ENCODE measurements at regions not wholly inside any gene's neighbourhood (a gene's known extent, or its start where the extent isn't known, plus 50 kb on each side); places are given as distances from the start of the nearest gene placed in this dataset.
A peak's percentile ranks its signal among the peaks of the same experiment; 100 is the strongest.

DNA sequence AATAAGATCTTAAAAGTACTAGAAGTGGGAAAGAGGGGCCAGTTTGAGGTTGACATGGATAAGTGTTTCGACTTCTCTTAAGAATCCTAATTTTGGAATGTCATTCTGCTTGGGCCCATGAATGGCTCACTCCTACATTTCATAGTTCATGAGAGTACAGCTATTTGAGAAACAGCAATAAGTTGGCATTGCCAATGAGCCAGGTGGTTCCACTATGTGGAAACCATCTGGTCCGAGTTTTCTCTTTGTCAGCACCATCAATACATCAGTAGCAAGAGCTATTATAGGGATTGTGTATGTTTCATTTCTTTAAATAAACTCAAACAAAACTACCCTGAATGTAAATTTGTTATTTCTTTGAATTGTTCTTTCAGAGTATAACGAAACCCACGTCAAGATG is 78.1 kb upstream of the NEBL start:
- DNase-seq, result no peak

- DNase-seq, result no peak
These were observed 75.8 kb upstream of the NEBL start for GRCh38 chr10:20972925-20973324.

- no peak for DNase-seq
These were observed 74.8 kb upstream of the NEBL start for GRCh38 chr10:20971901-20972300.

- no peak for DNase-seq
These were observed 73.6 kb upstream of the NEBL start for GRCh38 chr10:20970708-20971107.

DNA sequence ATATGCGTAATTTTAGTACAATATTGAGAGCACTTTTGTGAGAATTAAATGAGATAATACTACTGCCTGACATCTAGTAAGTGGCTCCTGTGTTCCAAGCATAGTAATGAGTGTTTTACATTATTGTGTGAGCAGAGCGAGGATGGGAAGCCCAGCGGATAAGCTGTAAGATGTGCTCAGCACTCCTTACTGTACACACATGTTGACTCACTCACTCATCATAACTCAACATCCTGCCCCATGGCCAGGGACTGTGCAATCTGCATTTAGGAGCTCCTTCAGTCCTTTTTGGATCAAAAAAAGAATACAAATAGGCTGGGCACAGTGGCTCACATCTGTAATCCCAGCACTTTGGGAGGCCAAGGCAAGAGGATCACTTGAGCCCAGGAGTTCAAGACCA is 72.9 kb upstream of the NEBL start:
- DNase-seq, result no peak

DNA sequence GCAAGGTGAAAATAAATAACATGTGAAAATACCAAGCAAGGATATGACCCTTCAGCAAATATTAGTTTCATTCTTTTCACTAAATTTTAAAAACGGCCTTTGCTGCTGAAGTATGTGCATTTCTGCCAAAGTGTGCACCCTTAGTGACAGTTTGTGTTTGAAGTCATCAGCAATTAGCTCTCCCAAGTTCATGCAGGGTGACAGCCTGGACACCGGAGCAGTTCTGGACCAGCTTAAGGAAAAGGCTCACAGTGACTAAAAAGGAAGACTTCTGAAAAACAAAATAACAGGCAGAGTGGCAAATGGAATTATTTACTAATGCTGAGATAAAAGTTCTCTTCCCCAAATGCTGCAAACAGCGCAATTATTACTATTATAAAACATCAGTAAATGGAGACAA is 69.3 kb upstream of the NEBL start:
- DNase-seq, result no peak

- DNase-seq, result no peak
These were observed 66.8 kb upstream of the NEBL start for GRCh38 chr10:20963721-20964595.

GRCh38 chr10:20963056-20963455 is 65.9 kb upstream of the NEBL start:
- no peak for DNase-seq

DNA sequence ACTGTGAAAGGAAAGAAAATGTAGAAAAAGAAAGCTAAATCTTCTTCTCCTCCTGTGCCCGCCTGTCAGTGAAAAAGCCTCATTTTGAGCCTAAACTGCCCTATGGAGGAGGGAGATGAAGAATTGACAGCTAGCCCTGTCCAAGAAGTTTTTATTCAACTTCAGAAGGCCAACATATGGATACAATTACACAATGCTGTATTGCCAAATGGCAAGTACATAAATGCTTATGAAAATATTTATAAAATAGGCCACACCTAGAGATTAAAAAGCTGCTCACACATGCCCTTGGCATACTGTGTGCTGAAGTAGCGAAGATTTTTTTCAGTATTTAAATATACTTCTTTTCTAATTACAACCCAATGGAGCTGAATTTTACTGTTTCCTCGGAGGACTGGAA is 65.1 kb upstream of the NEBL start:
- DNase-seq, result peak; percentile 44

GRCh38 chr10:20959242-20959641 is 62.1 kb upstream of the NEBL start:
- no peak for DNase-seq

DNA sequence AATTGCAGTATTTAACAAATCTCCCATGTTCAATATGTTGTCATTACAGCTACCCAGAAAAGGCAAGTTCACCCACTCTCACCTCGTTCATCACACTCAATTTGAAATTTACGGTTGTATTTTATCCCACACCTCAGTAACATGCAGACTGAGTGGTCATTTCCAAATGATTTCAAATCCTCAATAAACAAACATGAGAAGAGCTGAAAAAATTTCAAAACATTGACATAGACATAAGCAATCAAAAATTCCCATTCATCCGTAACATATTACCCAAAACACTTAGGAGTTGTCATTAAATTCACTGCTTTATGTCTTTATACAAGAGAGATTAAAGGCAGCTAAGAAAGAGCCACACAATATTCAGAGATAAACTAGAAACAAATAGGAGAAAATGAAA is 61.7 kb upstream of the NEBL start:
- no peak for DNase-seq

GRCh38 chr10:20958225-20958624 is 61.1 kb upstream of the NEBL start:
- DNase-seq, result no peak

DNA sequence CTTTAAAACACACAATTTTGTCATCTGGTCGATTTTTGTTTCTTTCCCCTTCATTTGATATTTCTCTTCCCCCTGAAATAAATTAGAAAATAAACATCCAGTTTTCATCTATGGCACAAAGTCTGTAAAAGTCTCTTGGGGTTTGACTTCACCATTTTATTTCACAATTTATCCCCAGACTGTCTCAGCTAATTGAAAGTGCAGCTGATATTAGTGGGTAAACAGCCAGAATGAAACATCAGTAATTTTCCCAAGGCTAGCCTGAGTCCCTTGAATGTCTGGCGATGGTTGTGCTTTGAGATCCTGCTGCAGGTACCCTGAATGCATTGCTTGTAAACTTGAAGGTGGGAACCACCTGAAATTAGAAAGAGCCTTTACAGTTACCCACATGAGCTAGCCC is 60.6 kb upstream of the NEBL start:
- DNase-seq, result no peak

DNA sequence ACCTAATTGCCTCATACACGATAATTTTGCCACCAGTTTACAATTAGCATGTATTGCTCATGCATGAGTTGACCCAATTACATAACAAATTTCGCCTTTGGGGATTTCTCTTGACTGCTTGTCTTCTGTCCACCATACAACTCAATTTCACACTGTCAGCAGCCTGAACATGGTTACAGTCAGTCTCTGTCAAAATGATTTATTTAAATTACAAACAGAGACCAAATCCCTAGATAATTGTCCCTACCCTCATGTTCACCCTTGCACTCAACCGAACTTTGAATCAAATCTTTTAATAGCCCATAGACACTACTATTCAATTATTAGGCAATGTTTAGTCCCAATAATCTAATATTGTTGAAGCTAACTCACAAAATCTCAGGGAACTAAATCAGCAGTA is 59.7 kb upstream of the NEBL start:
- DNase-seq, result peak; percentile 6

DNA sequence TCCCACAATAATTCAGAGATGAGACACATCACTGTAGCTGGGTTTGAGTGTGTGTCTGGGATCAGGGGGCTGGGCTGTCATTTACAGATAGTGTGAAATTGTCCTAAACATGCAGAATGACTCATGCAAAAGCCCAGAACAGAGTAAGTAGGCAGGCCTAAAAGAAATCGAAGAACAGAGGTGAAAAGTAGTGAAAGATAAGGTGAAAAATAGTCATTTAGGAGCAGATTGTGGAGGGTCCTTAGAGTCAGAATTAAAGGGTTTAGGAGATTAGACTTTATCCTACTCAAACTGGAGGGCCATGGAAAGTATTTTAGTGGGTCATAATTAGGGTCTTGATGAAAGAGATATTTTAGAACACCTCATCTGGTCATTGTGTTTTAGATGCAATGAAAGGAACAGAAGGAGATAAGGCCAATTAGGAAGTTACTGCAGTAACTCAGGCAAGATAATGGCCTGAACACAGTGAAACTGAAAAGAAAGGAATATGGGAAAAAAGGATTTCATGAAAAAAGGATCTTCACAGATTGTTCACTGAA is 58.3 kb upstream of the NEBL start:
- DNase-seq, result no peak

DNA sequence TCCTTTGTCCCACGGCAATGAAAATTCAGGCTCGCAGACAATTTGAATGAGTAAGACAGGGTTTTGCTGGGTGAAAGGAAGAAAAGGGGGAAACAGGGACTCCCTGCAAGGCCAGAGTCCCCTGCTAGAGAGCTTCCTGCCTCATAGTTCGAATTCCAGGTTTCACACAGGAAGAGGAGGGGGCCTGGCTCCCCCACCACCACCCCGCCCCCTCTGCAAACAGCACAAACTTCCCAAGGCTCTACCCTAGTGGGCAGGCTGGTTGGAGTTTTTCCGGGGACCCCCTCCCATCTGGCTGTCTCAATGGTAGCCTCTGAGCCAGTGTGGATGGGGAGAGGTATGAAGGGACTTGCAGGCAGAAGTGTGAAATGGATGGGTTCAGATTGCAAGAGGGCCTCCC is 57.4 kb upstream of the NEBL start:
- no peak for DNase-seq

DNA sequence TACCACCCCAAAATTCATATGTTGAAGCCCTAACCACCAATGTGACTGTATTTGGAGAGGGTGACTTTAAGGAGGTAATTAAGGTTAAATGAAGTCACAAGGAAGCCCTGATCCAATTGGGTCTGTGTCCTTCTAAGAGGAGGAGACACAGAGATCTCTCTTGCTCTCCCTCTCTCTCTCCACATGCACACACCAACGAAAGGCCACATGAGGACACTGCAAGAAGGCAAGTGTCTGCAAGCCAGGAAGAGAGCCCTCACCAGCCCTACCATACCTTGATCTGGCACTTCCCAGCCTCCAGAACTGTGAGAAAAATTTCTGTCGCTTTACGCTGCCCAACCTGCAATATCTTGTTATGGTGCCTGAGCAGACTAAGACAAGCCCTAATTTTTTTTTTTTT is 56.0 kb upstream of the NEBL start:
- DNase-seq, result no peak

DNA sequence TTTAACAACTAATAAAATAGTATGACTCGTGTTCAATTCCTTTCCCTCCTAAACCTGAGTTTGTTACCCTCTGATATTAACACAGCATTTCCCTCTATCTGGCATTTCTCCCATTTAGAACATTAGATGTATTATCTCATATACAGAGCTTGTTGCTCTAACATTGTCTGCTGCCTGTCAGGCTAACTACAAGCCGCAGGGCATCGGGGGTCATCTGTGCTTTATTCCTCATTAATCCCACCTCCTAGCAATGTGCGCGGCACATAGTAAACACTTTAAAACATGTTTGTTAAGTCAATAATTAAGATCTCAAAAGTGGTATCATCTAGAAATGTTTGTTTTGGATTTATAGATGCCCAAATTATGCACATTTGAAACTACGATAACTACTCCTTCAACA is 52.9 kb upstream of the NEBL start:
- no peak for DNase-seq

- no peak for DNase-seq
These were observed 51.7 kb upstream of the NEBL start for GRCh38 chr10:20948686-20949327.

All from skin of body (tissue), 1 donor.